ENCODE measurements at regions not wholly inside any gene's neighbourhood (a gene's known extent, or its start where the extent isn't known, plus 50 kb on each side); places are given as distances from the start of the nearest gene placed in this dataset.

DNA sequence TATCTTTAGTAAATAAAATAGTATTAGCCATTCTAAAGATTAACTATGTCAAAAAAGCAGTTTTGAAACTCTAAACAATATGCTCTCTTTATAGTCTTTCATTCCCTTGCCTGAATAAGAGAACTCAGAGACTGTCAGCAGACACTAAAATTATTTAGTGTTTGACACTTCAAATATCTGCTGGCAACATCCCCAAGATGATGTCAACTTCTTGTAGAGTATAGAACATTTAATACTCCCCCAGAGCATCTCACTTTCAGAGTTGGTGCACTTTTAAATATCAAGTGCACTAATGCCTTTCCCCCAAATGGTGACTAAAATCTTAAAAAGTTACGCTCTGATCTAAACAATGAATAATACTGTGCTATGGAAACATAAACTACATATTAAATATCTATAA, 374.9 kb downstream of the SLC6A15 start:
- TF ChIP-seq, protein P1, sequence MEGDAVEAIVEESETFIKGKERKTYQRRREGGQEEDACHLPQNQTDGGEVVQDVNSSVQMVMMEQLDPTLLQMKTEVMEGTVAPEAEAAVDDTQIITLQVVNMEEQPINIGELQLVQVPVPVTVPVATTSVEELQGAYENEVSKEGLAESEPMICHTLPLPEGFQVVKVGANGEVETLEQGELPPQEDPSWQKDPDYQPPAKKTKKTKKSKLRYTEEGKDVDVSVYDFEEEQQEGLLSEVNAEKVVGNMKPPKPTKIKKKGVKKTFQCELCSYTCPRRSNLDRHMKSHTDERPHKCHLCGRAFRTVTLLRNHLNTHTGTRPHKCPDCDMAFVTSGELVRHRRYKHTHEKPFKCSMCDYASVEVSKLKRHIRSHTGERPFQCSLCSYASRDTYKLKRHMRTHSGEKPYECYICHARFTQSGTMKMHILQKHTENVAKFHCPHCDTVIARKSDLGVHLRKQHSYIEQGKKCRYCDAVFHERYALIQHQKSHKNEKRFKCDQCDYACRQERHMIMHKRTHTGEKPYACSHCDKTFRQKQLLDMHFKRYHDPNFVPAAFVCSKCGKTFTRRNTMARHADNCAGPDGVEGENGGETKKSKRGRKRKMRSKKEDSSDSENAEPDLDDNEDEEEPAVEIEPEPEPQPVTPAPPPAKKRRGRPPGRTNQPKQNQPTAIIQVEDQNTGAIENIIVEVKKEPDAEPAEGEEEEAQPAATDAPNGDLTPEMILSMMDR (IDR thresholded peaks at IDR 0.05; ENCODE audit: insufficient read depth, low read depth, low read length): no peak
- TF ChIP-seq EZH2 (IDR thresholded peaks at IDR 0.05; ENCODE audit: insufficient read depth, low read length): no peak

Measured in astrocyte (in vitro differentiated cells and primary cell).